Epithelial cell of proximal tubule (primary cell): ENCODE measurements at regions not wholly inside any gene's neighbourhood (a gene's known extent, or its start where the extent isn't known, plus 50 kb on each side); places are given as distances from the start of the nearest gene placed in this dataset.
"Not testable (repeated sequence)": the region's sequence is repeated elsewhere in the genome, so short reads cannot be mapped to it uniquely, and the experiment has no call there.

ENCODE experiments used
- DNase-seq: peaks from one replicate; pipeline ENCODE4 v3.0.0-alpha.2; 2011; ENCODE audit warnings: low read depth
- H3K4me3 ChIP-seq: 2 replicates; pipeline ENCODE4 v1.5.1; 2011; ENCODE audit warnings: low read depth, mild to moderate bottlenecking, low read length
- TF ChIP-seq, protein P1 (sequence below): conservative IDR thresholded peaks from 2 replicates; pipeline ENCODE4 v1.5.1; 2012; ENCODE audit warnings: low read depth, mild to moderate bottlenecking, low read length

- DNase-seq: no peak
- H3K4me3 ChIP-seq: no peak overlapping the region
Measured at GRCh38 chr15:45871121-45871855, 236.5 kb downstream of the SQOR start.

GRCh38 chr15:45873781-45874180 is 239.0 kb downstream of the SQOR start:
- DNase-seq: no peak
- TF ChIP-seq, protein P1, sequence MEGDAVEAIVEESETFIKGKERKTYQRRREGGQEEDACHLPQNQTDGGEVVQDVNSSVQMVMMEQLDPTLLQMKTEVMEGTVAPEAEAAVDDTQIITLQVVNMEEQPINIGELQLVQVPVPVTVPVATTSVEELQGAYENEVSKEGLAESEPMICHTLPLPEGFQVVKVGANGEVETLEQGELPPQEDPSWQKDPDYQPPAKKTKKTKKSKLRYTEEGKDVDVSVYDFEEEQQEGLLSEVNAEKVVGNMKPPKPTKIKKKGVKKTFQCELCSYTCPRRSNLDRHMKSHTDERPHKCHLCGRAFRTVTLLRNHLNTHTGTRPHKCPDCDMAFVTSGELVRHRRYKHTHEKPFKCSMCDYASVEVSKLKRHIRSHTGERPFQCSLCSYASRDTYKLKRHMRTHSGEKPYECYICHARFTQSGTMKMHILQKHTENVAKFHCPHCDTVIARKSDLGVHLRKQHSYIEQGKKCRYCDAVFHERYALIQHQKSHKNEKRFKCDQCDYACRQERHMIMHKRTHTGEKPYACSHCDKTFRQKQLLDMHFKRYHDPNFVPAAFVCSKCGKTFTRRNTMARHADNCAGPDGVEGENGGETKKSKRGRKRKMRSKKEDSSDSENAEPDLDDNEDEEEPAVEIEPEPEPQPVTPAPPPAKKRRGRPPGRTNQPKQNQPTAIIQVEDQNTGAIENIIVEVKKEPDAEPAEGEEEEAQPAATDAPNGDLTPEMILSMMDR: no peak
- no peak overlapping the region for H3K4me3 ChIP-seq

More at GRCh38 chr15:45871121-45871855, 236.5 kb downstream of the SQOR start:
- TF ChIP-seq, protein P1: peak; percentile 11

DNA sequence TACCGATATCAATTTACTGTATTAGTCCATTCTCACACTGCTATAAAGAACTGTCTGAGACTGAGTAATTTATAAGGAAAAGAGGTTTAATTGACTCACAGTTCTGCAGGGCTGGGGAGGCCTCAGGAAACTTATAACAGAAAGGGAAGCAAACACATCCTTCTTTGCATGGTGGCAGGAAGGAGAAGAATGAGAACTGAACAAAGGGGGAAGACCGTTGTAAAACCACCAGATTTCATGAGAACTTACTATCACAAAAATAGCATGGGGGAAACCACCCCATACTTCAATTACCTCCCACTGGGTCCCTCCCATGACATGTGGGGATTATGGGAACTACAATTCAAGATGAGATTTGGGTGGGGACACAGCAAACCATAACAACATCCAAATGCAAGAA is 239.7 kb downstream of the SQOR start:
- DNase-seq: not testable (repeated sequence)

DNA sequence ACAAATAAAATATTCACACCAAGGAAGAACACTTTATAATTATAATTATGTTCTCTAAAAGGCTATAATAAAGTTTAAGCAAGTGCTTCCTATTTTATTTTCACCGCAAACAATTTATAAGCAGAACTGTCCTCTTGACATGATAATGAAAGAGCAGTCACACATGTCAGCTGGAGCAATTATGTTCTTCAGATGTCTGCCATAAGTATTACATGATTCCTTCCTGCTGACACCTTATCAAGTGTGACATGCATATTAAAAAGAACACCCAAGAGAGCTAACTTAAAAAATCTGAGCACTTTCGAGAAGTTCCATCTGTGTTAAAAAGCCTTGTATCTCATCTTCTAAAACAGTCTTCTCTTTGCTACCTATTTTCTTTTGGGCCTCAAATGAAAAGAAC is 249.5 kb downstream of the SQOR start:
- TF ChIP-seq, protein P1: no peak
- no peak overlapping the region for H3K4me3 ChIP-seq
- no peak for DNase-seq

More for the DNA sequence above, 239.7 kb downstream of the SQOR start:
- H3K4me3 ChIP-seq: not testable (repeated sequence)

- DNase-seq: no peak
- no peak overlapping the region for H3K4me3 ChIP-seq
- TF ChIP-seq, protein P1: no peak
Measured at GRCh38 chr15:45884755-45885445, 250.1 kb downstream of the SQOR start.

- H3K4me3 ChIP-seq: no peak overlapping the region
- TF ChIP-seq, protein P1: no peak
- no peak for DNase-seq
Measured at GRCh38 chr15:45885801-45886200, 251.0 kb downstream of the SQOR start.

DNA sequence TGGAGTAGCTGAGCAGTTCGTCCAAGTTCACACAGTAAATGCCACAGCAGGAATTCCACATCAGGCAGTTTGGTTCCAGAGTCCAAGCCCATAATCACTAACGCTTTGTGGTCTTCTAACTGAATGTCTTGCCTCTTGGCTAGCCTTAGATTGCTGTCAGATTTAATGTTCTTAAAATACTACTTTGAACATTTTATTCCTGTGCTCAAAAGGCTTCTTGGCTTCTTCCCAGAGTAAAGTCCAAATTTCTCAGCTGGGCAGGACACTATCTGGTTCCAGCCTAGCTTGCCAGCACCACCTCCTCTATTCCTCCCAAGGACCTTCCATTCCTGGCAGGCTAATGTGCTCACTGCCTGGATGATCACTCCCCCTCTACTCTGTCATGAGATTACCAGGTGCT is 256.9 kb downstream of the SQOR start:
- TF ChIP-seq, protein P1: no peak
- DNase-seq: peak; percentile 25

More for the DNA sequence above, 256.9 kb downstream of the SQOR start:
- H3K4me3 ChIP-seq: no peak overlapping the region
